Kidney epithelial cell (primary cell): ENCODE measurements at regions not wholly inside any gene's neighbourhood (a gene's known extent, or its start where the extent isn't known, plus 50 kb on each side); places are given as distances from the start of the nearest gene placed in this dataset.

Experiments used
- DNase-seq: peaks from one replicate; pipeline ENCODE4 v3.0.0-alpha.2; 2010; ENCODE audit warnings: low read depth
- H3K27me3 ChIP-seq: 2 replicates; pipeline ENCODE4 v1.6.0; 2011; ENCODE audit warnings: low read length; ENCODE audit not compliant: control insufficient read depth, insufficient read depth
- H3K36me3 ChIP-seq: 2 replicates; pipeline ENCODE4 v1.5.1; 2011; ENCODE audit warnings: low read length; ENCODE audit not compliant: control insufficient read depth, insufficient read depth
- H3K4me3 ChIP-seq: 2 replicates; pipeline ENCODE4 v1.5.1; 2011; ENCODE audit warnings: low read depth, mild to moderate bottlenecking, control low read depth, low read length
- TF ChIP-seq, protein P1 (sequence below): IDR thresholded peaks from 2 replicates; pipeline ENCODE4 v1.5.1; 2011; ENCODE audit warnings: mild to moderate bottlenecking, moderate library complexity, low read length, control low read depth, inconsistent platforms; ENCODE audit not compliant: insufficient read depth, poor library complexity, severe bottlenecking

DNA sequence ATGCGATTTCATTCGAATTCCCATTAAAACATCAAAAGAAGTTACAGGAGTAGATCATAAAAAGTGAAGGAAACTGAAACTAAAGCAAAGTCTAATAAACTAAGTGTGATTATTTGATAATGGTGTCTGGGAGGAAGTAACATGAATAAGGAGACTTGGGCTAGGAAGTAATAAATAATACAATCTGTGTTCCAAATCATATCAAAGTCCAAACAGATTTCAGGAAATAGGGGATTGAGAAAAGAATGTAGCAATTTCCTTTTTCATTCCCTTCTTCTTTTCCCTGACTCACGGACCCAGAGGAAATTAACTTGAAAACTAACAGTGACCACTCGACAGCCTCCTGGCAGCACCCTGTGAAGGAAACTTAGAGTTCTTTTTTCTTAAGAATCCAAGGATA, 758.4 kb upstream of the GCFC2 start:
- no peaks in the 10 kb centered on the region for H3K36me3 ChIP-seq
- no peak for DNase-seq
- no peaks in the 10 kb centered on the region for H3K27me3 ChIP-seq
- TF ChIP-seq, protein P1, sequence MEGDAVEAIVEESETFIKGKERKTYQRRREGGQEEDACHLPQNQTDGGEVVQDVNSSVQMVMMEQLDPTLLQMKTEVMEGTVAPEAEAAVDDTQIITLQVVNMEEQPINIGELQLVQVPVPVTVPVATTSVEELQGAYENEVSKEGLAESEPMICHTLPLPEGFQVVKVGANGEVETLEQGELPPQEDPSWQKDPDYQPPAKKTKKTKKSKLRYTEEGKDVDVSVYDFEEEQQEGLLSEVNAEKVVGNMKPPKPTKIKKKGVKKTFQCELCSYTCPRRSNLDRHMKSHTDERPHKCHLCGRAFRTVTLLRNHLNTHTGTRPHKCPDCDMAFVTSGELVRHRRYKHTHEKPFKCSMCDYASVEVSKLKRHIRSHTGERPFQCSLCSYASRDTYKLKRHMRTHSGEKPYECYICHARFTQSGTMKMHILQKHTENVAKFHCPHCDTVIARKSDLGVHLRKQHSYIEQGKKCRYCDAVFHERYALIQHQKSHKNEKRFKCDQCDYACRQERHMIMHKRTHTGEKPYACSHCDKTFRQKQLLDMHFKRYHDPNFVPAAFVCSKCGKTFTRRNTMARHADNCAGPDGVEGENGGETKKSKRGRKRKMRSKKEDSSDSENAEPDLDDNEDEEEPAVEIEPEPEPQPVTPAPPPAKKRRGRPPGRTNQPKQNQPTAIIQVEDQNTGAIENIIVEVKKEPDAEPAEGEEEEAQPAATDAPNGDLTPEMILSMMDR = no peak
- no peak overlapping the region for H3K4me3 ChIP-seq

DNA sequence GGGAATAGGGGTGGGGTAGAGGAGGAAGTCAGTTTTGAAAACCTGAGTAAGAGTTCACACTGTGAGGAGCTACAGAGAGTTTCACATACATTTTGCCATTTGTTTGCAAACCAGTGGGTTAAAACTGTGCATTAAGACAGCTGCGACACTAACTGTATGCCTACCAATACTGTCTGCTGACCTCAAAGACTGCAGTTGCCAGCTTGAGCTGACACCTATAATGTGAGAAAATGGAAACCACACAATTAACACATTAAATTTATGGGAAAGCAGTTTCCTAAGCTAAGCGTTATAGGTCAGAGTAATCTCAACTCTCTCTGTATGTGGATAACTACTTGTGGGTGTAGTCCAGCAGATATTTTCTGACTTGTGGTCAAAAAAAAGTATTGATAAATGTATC, 756.6 kb upstream of the GCFC2 start:
- Histone ChIP-seq H3K36me3 (no peaks in the 10 kb centered on the region), H3K27me3 (no peaks in the 10 kb centered on the region), H3K4me3 (no peak overlapping the region)
- TF ChIP-seq, protein P1 = no peak
- DNase-seq = no peak

DNA sequence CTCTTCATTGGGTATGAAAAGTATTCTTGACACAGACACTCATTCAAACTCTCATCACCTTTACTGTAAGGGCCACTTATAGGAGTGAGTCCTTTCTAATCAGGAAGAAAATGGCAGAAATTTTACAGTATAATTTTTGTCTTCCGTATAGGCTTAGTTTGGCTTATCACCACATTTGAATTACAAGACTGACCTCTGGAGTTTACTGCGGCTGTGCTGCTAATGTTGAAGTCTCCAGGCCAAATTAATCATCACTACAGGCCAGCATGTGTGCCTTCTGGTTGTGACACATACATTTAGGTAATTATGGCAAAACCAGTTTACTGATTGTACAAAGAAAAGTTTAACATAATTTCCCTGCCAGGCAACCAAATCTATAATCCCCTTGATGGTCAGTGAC, 753.6 kb upstream of the GCFC2 start:
- no peak for DNase-seq
- Histone ChIP-seq H3K27me3 (no peaks in the 10 kb centered on the region), H3K36me3 (no peaks in the 10 kb centered on the region), H3K4me3 (no peak overlapping the region)
- TF ChIP-seq, protein P1 = no peak

DNA sequence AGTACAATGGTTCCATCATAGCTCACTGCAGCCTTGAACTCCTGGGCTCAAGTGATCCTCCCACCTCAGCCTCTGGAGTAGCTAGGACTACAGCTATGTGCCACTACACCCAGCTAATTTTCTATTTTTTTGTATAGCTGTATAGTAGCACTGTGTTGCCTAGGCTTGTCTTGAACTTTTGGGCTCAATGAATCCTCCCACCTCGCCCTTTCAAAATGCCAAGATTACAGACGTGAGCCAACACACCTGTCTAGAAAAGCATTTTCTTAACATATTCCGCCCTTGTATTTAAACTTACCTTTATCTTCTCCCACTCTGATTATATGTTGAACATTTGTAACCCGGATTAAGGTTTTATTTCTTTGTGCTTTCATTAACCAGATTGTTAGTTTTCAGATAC, 750.7 kb upstream of the GCFC2 start:
- TF ChIP-seq, protein P1 = no peak
- no peak for DNase-seq
- Histone ChIP-seq H3K4me3 (no peak overlapping the region), H3K27me3 (no peaks in the 10 kb centered on the region), H3K36me3 (no peaks in the 10 kb centered on the region)

DNA sequence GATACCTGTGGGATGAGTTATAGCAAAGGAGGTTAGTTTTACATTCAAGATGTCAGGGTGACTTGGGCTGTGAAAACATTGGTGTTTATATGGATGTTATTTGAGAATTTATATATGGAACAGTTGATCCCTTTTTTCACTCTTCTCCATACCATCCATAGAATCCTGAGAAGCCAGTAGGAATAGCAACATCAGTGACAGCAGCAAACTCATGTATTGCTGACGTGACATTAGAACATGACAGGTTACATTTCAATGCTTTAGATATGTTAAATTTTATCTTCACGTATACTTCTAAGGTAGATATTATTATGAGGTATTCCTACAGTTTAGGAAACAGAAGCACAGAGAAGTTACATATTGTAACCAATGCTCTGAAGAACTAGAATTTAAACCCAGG, 745.2 kb upstream of the GCFC2 start:
- TF ChIP-seq, protein P1 = no peak
- H3K27me3 ChIP-seq = no peaks in the 10 kb centered on the region
- DNase-seq = no peak
- H3K36me3 ChIP-seq = no peaks in the 10 kb centered on the region
- H3K4me3 ChIP-seq = no peak overlapping the region

DNA sequence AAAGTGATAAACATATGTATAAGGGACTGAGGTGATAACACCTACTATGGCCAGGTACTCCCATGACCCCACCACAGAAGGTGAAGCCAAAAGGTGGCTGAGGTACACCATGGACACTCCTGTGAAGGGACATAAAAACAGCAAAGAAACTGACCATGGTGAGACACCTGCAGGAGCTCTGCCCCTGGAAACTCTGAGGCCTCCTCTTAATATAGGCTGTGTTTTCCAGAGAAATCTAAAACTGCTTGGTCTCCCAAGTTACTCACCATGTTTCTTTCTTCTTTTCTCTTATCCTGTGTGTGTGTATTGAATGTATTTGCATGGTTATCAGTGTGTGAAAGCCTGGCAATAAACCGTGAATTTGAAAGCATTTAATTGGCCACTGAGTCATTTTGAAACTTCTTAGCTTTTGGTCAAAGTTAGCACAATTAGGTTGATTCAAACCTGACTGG, 739.3 kb upstream of the GCFC2 start:
- no peaks in the 10 kb centered on the region for H3K36me3 ChIP-seq
- H3K4me3 ChIP-seq = no peak overlapping the region
- no peak for DNase-seq
- H3K27me3 ChIP-seq = no peaks in the 10 kb centered on the region
- TF ChIP-seq, protein P1 = no peak
